Upper lobe of right lung (tissue), 1 donor: ENCODE measurements at regions not wholly inside any gene's neighbourhood (a gene's known extent, or its start where the extent isn't known, plus 50 kb on each side); places are given as distances from the start of the nearest gene placed in this dataset.
"Not testable (repeated sequence)": the region's sequence is repeated elsewhere in the genome, so short reads cannot be mapped to it uniquely, and the experiment has no call there.

ENCODE experiments used
- ATAC-seq: fragments of 200-7000 bp; cut with Tn5 transposase; one replicate; pipeline ENCODE4 v1.9.1; 2020; ENCODE audit warnings: mild to moderate bottlenecking, moderate library complexity
- DNase-seq: peaks from one replicate; pipeline ENCODE4 v3.0.0-alpha.2; 2020
- H3K27ac ChIP-seq: fragments of 200-600 bp; one replicate; pipeline ENCODE4 v1.8.0; 2022
- H3K27me3 ChIP-seq: fragments of 200-600 bp; one replicate; pipeline ENCODE4 v1.8.0; 2022; ENCODE audit warnings: mild to moderate bottlenecking
- H3K36me3 ChIP-seq: fragments of 200-600 bp; one replicate; pipeline ENCODE4 v1.8.0; 2022
- H3K4me1 ChIP-seq: fragments of 200-600 bp; one replicate; pipeline ENCODE4 v1.8.0; 2022
- H3K4me3 ChIP-seq: fragments of 200-600 bp; one replicate; pipeline ENCODE4 v1.8.0; 2022; ENCODE audit warnings: mild to moderate bottlenecking
- H3K9me3 ChIP-seq: fragments of 200-600 bp; one replicate; pipeline ENCODE4 v1.8.0; 2022
- CTCF ChIP-seq: fragments of 200-600 bp; IDR thresholded peaks from one replicate; pipeline ENCODE4 v1.8.0; 2022; ENCODE audit warnings: antibody characterized with exemption
- intact Hi-C: fragments of 100-400 bp; cut with DNase I; formaldehyde crosslinking; loops from one replicate; pipeline ENCODE4 v1.11.0; 2022
- donor health status: DM: no; HTN: yes; CAD: no; lungs with severe emphysema.

DNA sequence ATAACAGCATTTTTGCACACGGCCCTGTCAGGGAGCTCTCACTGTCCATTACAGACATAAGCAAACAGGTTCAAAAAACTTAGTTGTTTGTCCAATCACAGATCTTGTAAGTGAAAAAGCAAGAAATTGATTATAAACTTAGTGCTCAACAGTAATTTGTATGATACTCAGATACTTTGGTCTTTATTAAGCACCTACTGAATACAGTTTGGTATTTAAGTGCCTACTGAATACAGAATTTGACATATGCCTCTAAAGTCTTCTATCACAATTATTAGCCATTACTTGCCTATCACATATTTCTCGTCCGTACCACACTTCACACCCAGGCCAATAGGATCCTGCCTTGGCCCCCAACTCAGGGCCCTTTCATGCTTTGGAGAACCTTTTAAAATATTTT, 283.1 kb downstream of the SUCLG1 start:
- H3K27ac ChIP-seq, result no peak overlapping the region
- DNase-seq (no peak), ATAC-seq (no peak)
- no peaks in the 10 kb centered on the region for H3K36me3 ChIP-seq
- intact Hi-C loops, result no loop called here
- no peak for TF ChIP-seq CTCF
- H3K27me3 ChIP-seq, result no peaks in the 10 kb centered on the region
- no peaks in the 10 kb centered on the region for H3K9me3 ChIP-seq
- H3K4me3 ChIP-seq, result no peak overlapping the region
- no peaks in the 10 kb centered on the region for H3K4me1 ChIP-seq

DNA sequence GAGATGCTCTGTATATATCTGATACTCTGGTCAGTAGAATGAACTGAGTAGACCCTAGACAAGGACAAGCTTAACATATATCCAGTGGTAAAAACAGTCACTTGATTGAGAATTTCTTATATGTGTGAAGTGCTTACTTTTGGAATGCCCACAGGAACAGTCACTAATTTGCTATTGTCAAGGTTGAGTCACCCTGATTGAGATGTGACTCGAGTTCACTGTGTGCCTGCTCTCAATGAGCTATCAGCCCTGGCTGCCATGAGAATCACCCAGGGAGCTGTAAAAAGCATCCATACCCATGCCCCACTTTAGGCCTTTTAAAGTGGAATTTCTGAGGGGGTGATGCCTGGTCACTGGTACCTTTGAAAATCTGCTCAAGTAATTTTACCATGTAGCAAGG, 283.7 kb downstream of the SUCLG1 start:
- Histone ChIP-seq H3K27me3 (no peaks in the 10 kb centered on the region), H3K36me3 (no peaks in the 10 kb centered on the region), H3K9me3 (no peaks in the 10 kb centered on the region), H3K4me3 (no peak overlapping the region), H3K4me1 (no peaks in the 10 kb centered on the region), H3K27ac (no peak overlapping the region)
- intact Hi-C loops, result no loop called here
- no peak for TF ChIP-seq CTCF
- ATAC-seq (no peak), DNase-seq (no peak)

DNA sequence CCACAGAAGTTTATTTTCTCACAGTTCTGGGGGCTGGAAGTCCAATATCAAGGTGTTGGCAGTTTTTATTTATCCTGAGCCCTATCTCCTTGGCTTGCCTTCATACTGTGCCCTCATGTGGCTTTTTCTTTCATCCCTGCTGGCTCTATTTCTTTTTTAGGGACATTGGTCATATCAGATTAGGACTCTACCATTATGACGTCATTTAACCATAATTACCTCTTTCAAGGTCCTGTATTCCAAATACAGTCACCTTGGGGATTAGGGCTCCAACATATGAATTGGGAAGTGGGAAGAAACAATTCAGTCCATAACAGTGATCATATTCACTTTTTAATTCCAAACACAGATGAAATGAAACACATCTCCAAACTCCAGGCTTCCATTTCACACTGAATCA, 286.0 kb downstream of the SUCLG1 start:
- Histone ChIP-seq H3K36me3 (no peaks in the 10 kb centered on the region), H3K4me3 (no peak overlapping the region), H3K4me1 (no peaks in the 10 kb centered on the region), H3K9me3 (no peaks in the 10 kb centered on the region), H3K27me3 (no peaks in the 10 kb centered on the region), H3K27ac (no peak overlapping the region)
- DNase-seq, result no peak
- no peak for ATAC-seq
- TF ChIP-seq CTCF, result no peak
- intact Hi-C loops, result no loop called here

DNA sequence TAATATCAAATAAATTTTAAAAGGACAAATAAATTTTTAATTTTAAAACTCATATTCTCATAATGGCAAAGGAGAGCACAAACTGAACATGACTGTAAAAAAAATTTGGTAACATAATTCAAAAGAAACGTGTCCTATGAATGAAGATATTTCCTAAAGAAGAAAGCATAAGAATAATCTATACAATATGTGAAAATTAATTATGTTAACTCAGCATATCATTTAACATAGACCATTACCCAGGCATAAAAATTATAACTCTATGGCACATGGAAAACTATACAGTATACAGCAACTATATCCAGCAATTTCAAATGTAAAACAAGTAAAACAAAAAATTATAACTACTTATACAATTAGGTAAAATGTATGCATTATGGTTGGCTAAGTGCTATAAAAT, 288.1 kb downstream of the SUCLG1 start:
- Histone ChIP-seq H3K9me3 (no peaks in the 10 kb centered on the region), H3K36me3 (no peaks in the 10 kb centered on the region), H3K4me1 (no peaks in the 10 kb centered on the region), H3K27ac (no peak overlapping the region), H3K4me3 (no peak overlapping the region), H3K27me3 (no peaks in the 10 kb centered on the region)
- intact Hi-C loops, result no loop called here
- DNase-seq (no peak), ATAC-seq (no peak)
- TF ChIP-seq CTCF, result no peak

DNA sequence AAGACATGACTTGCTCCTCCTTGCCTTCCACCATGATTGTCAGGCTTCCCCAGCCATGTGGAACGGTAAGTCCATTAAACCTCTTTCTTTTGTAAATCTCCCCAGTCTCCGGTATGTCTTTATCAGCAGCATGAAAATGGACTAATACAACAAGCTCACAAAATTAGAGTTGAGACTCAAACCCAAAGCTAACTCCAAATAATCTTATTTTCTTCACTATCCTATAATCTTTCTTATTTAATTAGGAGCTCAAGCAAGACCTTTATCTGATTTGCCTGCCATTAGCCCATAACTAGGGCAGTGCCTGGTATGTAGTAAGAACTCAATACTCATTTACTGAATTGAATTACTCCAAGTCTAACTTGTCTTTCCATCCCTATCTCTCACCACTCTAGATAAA, 289.2 kb downstream of the SUCLG1 start:
- intact Hi-C loops, result no loop called here
- Histone ChIP-seq H3K27me3 (no peaks in the 10 kb centered on the region), H3K36me3 (no peaks in the 10 kb centered on the region), H3K4me3 (no peak overlapping the region), H3K27ac (no peak overlapping the region), H3K4me1 (no peaks in the 10 kb centered on the region), H3K9me3 (no peaks in the 10 kb centered on the region)
- ATAC-seq, result no peak
- DNase-seq, result no peak
- TF ChIP-seq CTCF, result no peak

GRCh38 chr2:84168552-84168951, 290.5 kb downstream of the SUCLG1 start:
- H3K9me3 ChIP-seq, H3K27ac ChIP-seq, H3K36me3 ChIP-seq, DNase-seq, H3K4me1 ChIP-seq, H3K27me3 ChIP-seq, ATAC-seq, H3K4me3 ChIP-seq, intact Hi-C loops: not testable (repeated sequence)
